ENCODE measurements at regions not wholly inside any gene's neighbourhood (a gene's known extent, or its start where the extent isn't known, plus 50 kb on each side); places are given as distances from the start of the nearest gene placed in this dataset.

DNA sequence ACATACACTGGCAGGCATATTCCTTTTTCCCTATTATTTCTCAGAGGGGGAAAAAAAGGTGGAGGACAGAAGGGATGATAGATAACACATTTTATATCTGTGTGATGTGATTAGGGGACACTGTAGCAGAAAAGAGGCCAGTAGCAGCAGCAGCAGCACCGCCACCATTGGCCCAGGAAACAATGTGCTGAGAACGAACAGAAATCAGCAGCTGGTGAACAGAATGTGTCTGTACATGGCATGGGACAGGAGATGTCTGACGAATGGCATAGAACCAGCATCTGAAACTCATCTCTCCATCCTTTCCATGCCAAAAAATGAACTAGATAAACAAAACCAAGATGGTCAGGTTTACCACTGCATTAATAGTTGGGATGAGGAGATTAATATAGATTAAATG is 936.1 kb upstream of the ACVR2A start:
- no peak for TF ChIP-seq CTCF (IDR thresholded peaks at IDR 0.05 in 2 of 3, conservative IDR thresholded peaks at IDR 0.05 in 1 of 3; ENCODE audit: borderline replicate concordance in 1 of 3, insufficient read depth in 1 of 3, low read depth in 2 of 3, low read length in 2 of 3)
- no peak for TF ChIP-seq YY1 (IDR thresholded peaks at IDR 0.05; ENCODE audit: extremely low read depth, insufficient replicate concordance, low read depth, low read length)
- no peak for TF ChIP-seq POLR2A (IDR thresholded peaks at IDR 0.05; ENCODE audit: borderline replicate concordance, extremely low read depth, insufficient read depth, insufficient read length)
- no peak for TF ChIP-seq EZH2phosphoT487 (IDR thresholded peaks at IDR 0.05; ENCODE audit: borderline replicate concordance)
- no peak for TF ChIP-seq POLR2AphosphoS5 (IDR thresholded peaks at IDR 0.05; ENCODE audit: low read depth, low read length)
- no peak for TF ChIP-seq MAX (IDR thresholded peaks at IDR 0.05)
- TF ChIP-seq EZH2 (IDR thresholded peaks at IDR 0.05): no peak
- TF ChIP-seq EGR1 (IDR thresholded peaks at IDR 0.05; ENCODE audit: low read depth): no peak
- TF ChIP-seq SRF (IDR thresholded peaks at IDR 0.05; ENCODE audit: low read depth): no peak
- TF ChIP-seq, protein P1, sequence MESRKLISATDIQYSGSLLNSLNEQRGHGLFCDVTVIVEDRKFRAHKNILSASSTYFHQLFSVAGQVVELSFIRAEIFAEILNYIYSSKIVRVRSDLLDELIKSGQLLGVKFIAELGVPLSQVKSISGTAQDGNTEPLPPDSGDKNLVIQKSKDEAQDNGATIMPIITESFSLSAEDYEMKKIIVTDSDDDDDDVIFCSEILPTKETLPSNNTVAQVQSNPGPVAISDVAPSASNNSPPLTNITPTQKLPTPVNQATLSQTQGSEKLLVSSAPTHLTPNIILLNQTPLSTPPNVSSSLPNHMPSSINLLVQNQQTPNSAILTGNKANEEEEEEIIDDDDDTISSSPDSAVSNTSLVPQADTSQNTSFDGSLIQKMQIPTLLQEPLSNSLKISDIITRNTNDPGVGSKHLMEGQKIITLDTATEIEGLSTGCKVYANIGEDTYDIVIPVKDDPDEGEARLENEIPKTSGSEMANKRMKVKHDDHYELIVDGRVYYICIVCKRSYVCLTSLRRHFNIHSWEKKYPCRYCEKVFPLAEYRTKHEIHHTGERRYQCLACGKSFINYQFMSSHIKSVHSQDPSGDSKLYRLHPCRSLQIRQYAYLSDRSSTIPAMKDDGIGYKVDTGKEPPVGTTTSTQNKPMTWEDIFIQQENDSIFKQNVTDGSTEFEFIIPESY (IDR thresholded peaks at IDR 0.05; ENCODE audit: extremely low read depth, insufficient replicate concordance, low read length): no peak
- TF ChIP-seq RAD21 (IDR thresholded peaks at IDR 0.05; ENCODE audit: low read depth): no peak
